Gastroesophageal sphincter (tissue), 3 donors: ENCODE measurements at regions not wholly inside any gene's neighbourhood (a gene's known extent, or its start where the extent isn't known, plus 50 kb on each side); places are given as distances from the start of the nearest gene placed in this dataset.

Experiments
- CTCF ChIP-seq, 4 experiments: fragments of 200-600 bp in 2 of 4; fragments of 450-650 bp in 2 of 4; sonication (generic) in 1 of 4; IDR thresholded peaks; one replicate each; pipeline ENCODE4 v1.5.1; 2017 to 2019; ENCODE audit warnings: antibody characterized with exemption in 4 of 4, mild to moderate bottlenecking in 2 of 4, moderate library complexity in 2 of 4
- POLR2AphosphoS5 ChIP-seq: sonication (generic); formaldehyde crosslinking; IDR thresholded peaks from one replicate; pipeline ENCODE4 v1.6.1; 2017; ENCODE audit warnings: antibody characterized with exemption

- TF ChIP-seq POLR2AphosphoS5: no peak
- no peak for TF ChIP-seq CTCF (IDR thresholded peaks at IDR 0.05)
Observed at GRCh38 chr1:5391725-5392124, 600.5 kb downstream of the NPHP4 start.
